HCT116 (cell line): ENCODE measurements at regions not wholly inside any gene's neighbourhood (a gene's known extent, or its start where the extent isn't known, plus 50 kb on each side); places are given as distances from the start of the nearest gene placed in this dataset.

Experiments used
- ATAC-seq: fragments of 200-7000 bp; cut with Tn5 transposase; 2 replicates; pipeline ENCODE4 v1.9.1; 2020; ENCODE audit warnings: mild to moderate bottlenecking, moderate library complexity
- BruUV-seq: library from RNA; stranded (reverse); fragments of 400-500 nt; replicated peaks from 2 replicates; lab custom pipeline; 2021; lab: Mats Ljungman, UMichigan
- CTCF ChIA-PET: fragments of 300-600 bp; sonication (Branson Sonifier 250); formaldehyde crosslinking; loops from one replicate; lab custom pipeline; 2021; ENCODE audit warnings: antibody characterized with exemption; lab: Charles Lee
- POLR2A ChIA-PET: fragments of 300-600, 350-600 bp; sonication (Branson Sonifier 250); formaldehyde crosslinking; loops from one replicate; lab custom pipeline; 2021; ENCODE audit warnings: antibody characterized with exemption; lab: Charles Lee
- RAD21 ChIA-PET, 2 experiments: fragments of 300-600 bp; sonication (Branson Sonifier 250); formaldehyde crosslinking; loops; one replicate each; lab custom pipeline; 2023; ENCODE audit warnings: low total read pairs in 2 of 2; ENCODE audit not compliant: uncharacterized antibody in 2 of 2, unreplicated experiment in 2 of 2, low non-redundant PET in 1 of 2; lab: Charles Lee
- DNase-seq: peaks from one replicate; pipeline ENCODE4 v3.0.0-alpha.2; 2010; ENCODE audit warnings: low read depth, low spot score
- H2AFZ ChIP-seq: fragments of 200-600 bp; shearing (Covaris generic), sonication (generic); 2 replicates; pipeline ENCODE4 v1.6.1; 2017; ENCODE audit warnings: low read depth, mixed run types, mixed read lengths, antibody characterized with exemption, low read length; ENCODE audit not compliant: poor library complexity, severe bottlenecking
- H3K27ac ChIP-seq: 2 replicates; pipeline ENCODE4 v1.5.1; 2012; ENCODE audit warnings: low read depth, low read length
- H3K27me3 ChIP-seq: fragments of 200-600 bp; sonication (generic); 2 replicates; pipeline ENCODE4 v1.6.1; 2016; ENCODE audit warnings: mixed run types, low read length, mixed read lengths; ENCODE audit not compliant: insufficient read depth
- H3K36me3 ChIP-seq, 2 experiments: fragments of 200-500 bp in 1 of 2; fragments of 200-600 bp in 1 of 2; sonication (Bioruptor generic) in 1 of 2; sonication (generic) in 1 of 2; 2 replicates each; pipeline versions ENCODE4 v1.5.1 to v1.6.1; 2014 to 2016; ENCODE audit warnings: low read length in 2 of 2, inconsistent platforms in 1 of 2, mixed read lengths in 1 of 2, mixed run types in 1 of 2; ENCODE audit not compliant: insufficient read depth in 2 of 2, control insufficient read depth in 1 of 2
- H3K4me1 ChIP-seq, 2 experiments: fragments of 200-600 bp in 1 of 2; sonication (generic) in 1 of 2; 2 replicates each; pipeline versions ENCODE4 v1.5.1 to v1.6.1; 2012 to 2017; ENCODE audit warnings: low read length in 2 of 2, inconsistent platforms in 1 of 2, mild to moderate bottlenecking in 1 of 2, mixed read lengths in 1 of 2, mixed run types in 1 of 2, moderate library complexity in 1 of 2; ENCODE audit not compliant: insufficient read depth in 2 of 2, control insufficient read depth in 1 of 2
- H3K4me2 ChIP-seq: fragments of 200-600 bp; sonication (generic); 2 replicates; pipeline ENCODE4 v1.6.1; 2017; ENCODE audit warnings: mixed run types, low read length, mixed read lengths
- H3K4me3 ChIP-seq, 2 experiments: fragments of 200-600 bp in 1 of 2; sonication (generic) in 1 of 2; replicated peaks in 1 of 2; 2 replicates each; pipeline ENCODE4 v1.5.1; 2011 to 2016; ENCODE audit warnings: low read length in 2 of 2, control low read depth in 1 of 2, low read depth in 1 of 2, mild to moderate bottlenecking in 1 of 2, mixed read lengths in 1 of 2, mixed run types in 1 of 2
- H3K79me2 ChIP-seq: fragments of 200-600 bp; sonication (generic); 2 replicates; pipeline ENCODE4 v1.6.1; 2017; ENCODE audit warnings: mild to moderate bottlenecking, mixed run types, low read length, moderate library complexity, mixed read lengths; ENCODE audit not compliant: insufficient read depth
- H3K9ac ChIP-seq: fragments of 200-600 bp; sonication (generic); 2 replicates; pipeline ENCODE4 v1.6.1; 2016; ENCODE audit warnings: low read length, mixed read lengths
- H3K9me2 ChIP-seq: fragments of 200-600 bp; sonication (generic), shearing (Covaris generic); 2 replicates; pipeline ENCODE4 v1.6.1; 2017; ENCODE audit warnings: mixed run types, mild to moderate bottlenecking, moderate library complexity; ENCODE audit not compliant: insufficient read depth
- H3K9me3 ChIP-seq, 2 experiments: fragments of 200-500 bp in 1 of 2; fragments of 200-600 bp in 1 of 2; sonication (Bioruptor generic) in 1 of 2; sonication (generic) in 1 of 2; 2 replicates each; pipeline ENCODE4 v1.6.1; 2014 to 2017; ENCODE audit warnings: low read length in 2 of 2, mixed read lengths in 2 of 2, inconsistent platforms in 1 of 2, low read depth in 1 of 2, mild to moderate bottlenecking in 1 of 2, mixed run types in 1 of 2, moderate library complexity in 1 of 2; ENCODE audit not compliant: control insufficient read depth in 1 of 2, insufficient read depth in 1 of 2
- H4K20me1 ChIP-seq: fragments of 200-600 bp; sonication (generic), shearing (Covaris generic); 2 replicates; pipeline ENCODE4 v1.6.1; 2017; ENCODE audit warnings: mixed run types, mild to moderate bottlenecking, moderate library complexity; ENCODE audit not compliant: insufficient read depth
- EGR1 ChIP-seq: IDR thresholded peaks from 2 replicates; pipeline ENCODE4 v1.6.1; 2012; ENCODE audit warnings: low read depth
- FOSL1 ChIP-seq: IDR thresholded peaks from 2 replicates; pipeline ENCODE4 v1.6.1; 2012; ENCODE audit warnings: low read depth
- JUND ChIP-seq: IDR thresholded peaks from 2 replicates; pipeline ENCODE4 v1.6.1; 2012
- POLR2A ChIP-seq: IDR thresholded peaks from 2 replicates; pipeline ENCODE4 v1.7.0; 2011; ENCODE audit warnings: borderline replicate concordance; ENCODE audit not compliant: insufficient read depth, insufficient read length; ENCODE audit errors: extremely low read depth
- POLR2AphosphoS5 ChIP-seq: IDR thresholded peaks from 2 replicates; pipeline ENCODE4 v1.6.1; 2011; ENCODE audit warnings: mild to moderate bottlenecking, low read depth, low read length, moderate library complexity
- SRF ChIP-seq: IDR thresholded peaks from 2 replicates; pipeline ENCODE4 v1.6.1; 2012; ENCODE audit warnings: low read depth
- ZFX ChIP-seq: fragments of 450-650 bp; IDR thresholded peaks from 2 replicates; pipeline ENCODE4 v1.6.1; 2017
- ZNF274 ChIP-seq: fragments of 200-500 bp; sonication (Bioruptor generic); IDR thresholded peaks from 2 replicates; pipeline ENCODE4 v1.6.1; 2014; ENCODE audit warnings: mild to moderate bottlenecking, low read depth, low read length, inconsistent platforms
- intact Hi-C: fragments of 100-400 bp; cut with micrococcal nuclease; formaldehyde crosslinking; loops from 2 replicates; pipeline ENCODE4 v1.10.0; 2022
- TF ChIP-seq, protein P1 (sequence below), 3 experiments: fragments of 200-600 bp in 1 of 3; sonication (generic) in 1 of 3; IDR thresholded peaks in 2 of 3; conservative IDR thresholded peaks in 1 of 3; 2 replicates each; pipeline ENCODE4 v1.5.1; 2012 to 2017; ENCODE audit warnings: low read depth in 2 of 3, low read length in 2 of 3, antibody characterized with exemption in 1 of 3, borderline replicate concordance in 1 of 3, control low read depth in 1 of 3, mild to moderate bottlenecking in 1 of 3, mixed read lengths in 1 of 3, mixed run types in 1 of 3, moderate library complexity in 1 of 3; ENCODE audit not compliant: insufficient read depth in 1 of 3
- TF ChIP-seq, protein P2 (sequence below): IDR thresholded peaks from 2 replicates; pipeline ENCODE4 v1.6.1; 2012; ENCODE audit warnings: low read depth
- TF ChIP-seq, protein P3 (sequence below): IDR thresholded peaks from 2 replicates; pipeline ENCODE4 v1.6.1; 2011; ENCODE audit warnings: mild to moderate bottlenecking, low read length, moderate library complexity; ENCODE audit not compliant: insufficient replicate concordance; ENCODE audit errors: extremely low read depth

DNA sequence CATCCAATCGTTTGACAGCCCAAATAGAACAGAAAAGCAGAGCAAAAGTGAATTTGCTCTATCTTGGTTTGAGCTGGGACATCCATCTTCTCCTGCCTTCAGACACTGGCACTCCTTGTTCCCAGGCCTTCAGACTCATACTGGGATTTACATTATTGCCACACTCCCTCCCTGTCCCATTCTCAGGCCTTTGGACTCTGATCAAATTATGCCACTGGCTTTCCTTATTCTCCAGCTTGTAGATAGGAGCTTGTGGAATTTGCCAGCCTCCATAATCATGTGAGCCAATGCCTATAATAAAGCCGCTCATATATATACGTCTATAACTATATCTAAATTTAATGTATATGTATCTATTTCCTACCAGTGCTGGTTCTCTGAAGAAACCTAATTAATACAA lies 568.3 kb upstream of the KIRREL3 start:
- ChIA-PET POLR2A (no interaction called here), RAD21 (no interaction called here), CTCF (no interaction called here)
- H3K9me2 ChIP-seq: no peaks in the 10 kb centered on the region
- no peak overlapping the region for H3K9ac ChIP-seq
- H3K4me1 ChIP-seq: no peaks in the 10 kb centered on the region
- no peak overlapping the region for H2AFZ ChIP-seq
- TF ChIP-seq POLR2A: no peak
- no peak for TF ChIP-seq SRF
- TF ChIP-seq, protein P1, sequence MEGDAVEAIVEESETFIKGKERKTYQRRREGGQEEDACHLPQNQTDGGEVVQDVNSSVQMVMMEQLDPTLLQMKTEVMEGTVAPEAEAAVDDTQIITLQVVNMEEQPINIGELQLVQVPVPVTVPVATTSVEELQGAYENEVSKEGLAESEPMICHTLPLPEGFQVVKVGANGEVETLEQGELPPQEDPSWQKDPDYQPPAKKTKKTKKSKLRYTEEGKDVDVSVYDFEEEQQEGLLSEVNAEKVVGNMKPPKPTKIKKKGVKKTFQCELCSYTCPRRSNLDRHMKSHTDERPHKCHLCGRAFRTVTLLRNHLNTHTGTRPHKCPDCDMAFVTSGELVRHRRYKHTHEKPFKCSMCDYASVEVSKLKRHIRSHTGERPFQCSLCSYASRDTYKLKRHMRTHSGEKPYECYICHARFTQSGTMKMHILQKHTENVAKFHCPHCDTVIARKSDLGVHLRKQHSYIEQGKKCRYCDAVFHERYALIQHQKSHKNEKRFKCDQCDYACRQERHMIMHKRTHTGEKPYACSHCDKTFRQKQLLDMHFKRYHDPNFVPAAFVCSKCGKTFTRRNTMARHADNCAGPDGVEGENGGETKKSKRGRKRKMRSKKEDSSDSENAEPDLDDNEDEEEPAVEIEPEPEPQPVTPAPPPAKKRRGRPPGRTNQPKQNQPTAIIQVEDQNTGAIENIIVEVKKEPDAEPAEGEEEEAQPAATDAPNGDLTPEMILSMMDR (IDR thresholded peaks at IDR 0.05 in 2 of 3, conservative IDR thresholded peaks at IDR 0.05 in 1 of 3; ENCODE audit: borderline replicate concordance in 1 of 3, insufficient read depth in 1 of 3, low read depth in 2 of 3, low read length in 2 of 3): no peak
- no peak for TF ChIP-seq EGR1
- TF ChIP-seq JUND: no peak
- no peak for TF ChIP-seq ZNF274
- TF ChIP-seq ZFX: no peak
- no peak for TF ChIP-seq FOSL1
- TF ChIP-seq, protein P2, sequence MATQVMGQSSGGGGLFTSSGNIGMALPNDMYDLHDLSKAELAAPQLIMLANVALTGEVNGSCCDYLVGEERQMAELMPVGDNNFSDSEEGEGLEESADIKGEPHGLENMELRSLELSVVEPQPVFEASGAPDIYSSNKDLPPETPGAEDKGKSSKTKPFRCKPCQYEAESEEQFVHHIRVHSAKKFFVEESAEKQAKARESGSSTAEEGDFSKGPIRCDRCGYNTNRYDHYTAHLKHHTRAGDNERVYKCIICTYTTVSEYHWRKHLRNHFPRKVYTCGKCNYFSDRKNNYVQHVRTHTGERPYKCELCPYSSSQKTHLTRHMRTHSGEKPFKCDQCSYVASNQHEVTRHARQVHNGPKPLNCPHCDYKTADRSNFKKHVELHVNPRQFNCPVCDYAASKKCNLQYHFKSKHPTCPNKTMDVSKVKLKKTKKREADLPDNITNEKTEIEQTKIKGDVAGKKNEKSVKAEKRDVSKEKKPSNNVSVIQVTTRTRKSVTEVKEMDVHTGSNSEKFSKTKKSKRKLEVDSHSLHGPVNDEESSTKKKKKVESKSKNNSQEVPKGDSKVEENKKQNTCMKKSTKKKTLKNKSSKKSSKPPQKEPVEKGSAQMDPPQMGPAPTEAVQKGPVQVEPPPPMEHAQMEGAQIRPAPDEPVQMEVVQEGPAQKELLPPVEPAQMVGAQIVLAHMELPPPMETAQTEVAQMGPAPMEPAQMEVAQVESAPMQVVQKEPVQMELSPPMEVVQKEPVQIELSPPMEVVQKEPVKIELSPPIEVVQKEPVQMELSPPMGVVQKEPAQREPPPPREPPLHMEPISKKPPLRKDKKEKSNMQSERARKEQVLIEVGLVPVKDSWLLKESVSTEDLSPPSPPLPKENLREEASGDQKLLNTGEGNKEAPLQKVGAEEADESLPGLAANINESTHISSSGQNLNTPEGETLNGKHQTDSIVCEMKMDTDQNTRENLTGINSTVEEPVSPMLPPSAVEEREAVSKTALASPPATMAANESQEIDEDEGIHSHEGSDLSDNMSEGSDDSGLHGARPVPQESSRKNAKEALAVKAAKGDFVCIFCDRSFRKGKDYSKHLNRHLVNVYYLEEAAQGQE: no peak
- TF ChIP-seq, protein P3, sequence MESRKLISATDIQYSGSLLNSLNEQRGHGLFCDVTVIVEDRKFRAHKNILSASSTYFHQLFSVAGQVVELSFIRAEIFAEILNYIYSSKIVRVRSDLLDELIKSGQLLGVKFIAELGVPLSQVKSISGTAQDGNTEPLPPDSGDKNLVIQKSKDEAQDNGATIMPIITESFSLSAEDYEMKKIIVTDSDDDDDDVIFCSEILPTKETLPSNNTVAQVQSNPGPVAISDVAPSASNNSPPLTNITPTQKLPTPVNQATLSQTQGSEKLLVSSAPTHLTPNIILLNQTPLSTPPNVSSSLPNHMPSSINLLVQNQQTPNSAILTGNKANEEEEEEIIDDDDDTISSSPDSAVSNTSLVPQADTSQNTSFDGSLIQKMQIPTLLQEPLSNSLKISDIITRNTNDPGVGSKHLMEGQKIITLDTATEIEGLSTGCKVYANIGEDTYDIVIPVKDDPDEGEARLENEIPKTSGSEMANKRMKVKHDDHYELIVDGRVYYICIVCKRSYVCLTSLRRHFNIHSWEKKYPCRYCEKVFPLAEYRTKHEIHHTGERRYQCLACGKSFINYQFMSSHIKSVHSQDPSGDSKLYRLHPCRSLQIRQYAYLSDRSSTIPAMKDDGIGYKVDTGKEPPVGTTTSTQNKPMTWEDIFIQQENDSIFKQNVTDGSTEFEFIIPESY: no peak
- no peak for TF ChIP-seq POLR2AphosphoS5
- H3K27me3 ChIP-seq: no peaks in the 10 kb centered on the region
- ATAC-seq (no peak), DNase-seq (no peak)
- no TSS peak for BruUV-seq
- H3K4me3 ChIP-seq: no peak overlapping the region
- H3K79me2 ChIP-seq: no peaks in the 10 kb centered on the region
- intact Hi-C loops: no loop called here
- no peaks in the 10 kb centered on the region for H3K36me3 ChIP-seq
- no peak overlapping the region for H3K27ac ChIP-seq
- no peaks in the 10 kb centered on the region for H4K20me1 ChIP-seq
- H3K4me2 ChIP-seq: no peak overlapping the region
- H3K9me3 ChIP-seq: peaks cover 6 to 21% of the 10 kb centered on the region in 2 experiments; a peak in 2 of 4 replicates
